Endothelial cell of umbilical vein (primary cell): ENCODE measurements at regions not wholly inside any gene's neighbourhood (a gene's known extent, or its start where the extent isn't known, plus 50 kb on each side); places are given as distances from the start of the nearest gene placed in this dataset.

Source experiments
- BruUV-seq: library from RNA; stranded (reverse); fragments of 400-500 nt; replicated peaks from 2 replicates; lab custom pipeline; 2021; lab: Mats Ljungman, UMichigan
- CTCF ChIA-PET: fragments of 300-600, 350-600 bp; sonication (Branson Sonifier 250); formaldehyde crosslinking; loops from one replicate; lab custom pipeline; 2021; ENCODE audit warnings: antibody characterized with exemption, inconsistent platforms; lab: Charles Lee
- POLR2A ChIA-PET: fragments of 300-600, 350-600 bp; sonication (Branson Sonifier 250); formaldehyde crosslinking; loops from one replicate; lab custom pipeline; 2021; ENCODE audit warnings: antibody characterized with exemption, inconsistent platforms; lab: Charles Lee
- DNase-seq: peaks from one replicate; pipeline ENCODE4 v3.0.0-alpha.2; 2011; ENCODE audit warnings: low read depth, low spot score
- FAIRE-seq: peaks from 2 replicates; lab custom pipeline; 2011; peaks lifted over from hg19 to GRCh38; lab: Jason Lieb, UNC
- H2AFZ ChIP-seq: 2 replicates; pipeline ENCODE4 v1.6.0; 2012; ENCODE audit warnings: low read depth, low read length, control low read depth, inconsistent platforms
- H3K27ac ChIP-seq: 2 replicates; pipeline ENCODE4 v1.5.1; 2011; ENCODE audit warnings: low read depth, mild to moderate bottlenecking, control low read depth, low read length, moderate library complexity; ENCODE audit not compliant: insufficient read depth
- H3K27me3 ChIP-seq, 2 experiments: 2 replicates each; pipeline versions ENCODE4 v1.6.0 to v1.6.1; 2011; ENCODE audit warnings: low read length in 2 of 2, mixed read lengths in 1 of 2; ENCODE audit not compliant: control insufficient read depth in 2 of 2, insufficient read depth in 2 of 2
- H3K36me3 ChIP-seq, 2 experiments: 2 replicates in 1 of 2; 3 replicates in 1 of 2; pipeline ENCODE4 v1.5.1; 2011; ENCODE audit warnings: low read length in 2 of 2, mild to moderate bottlenecking in 1 of 2, moderate library complexity in 1 of 2; ENCODE audit not compliant: control insufficient read depth in 2 of 2, insufficient read depth in 2 of 2; ENCODE audit errors: extremely low read depth in 1 of 2
- H3K4me1 ChIP-seq: 3 replicates; pipeline ENCODE4 v1.5.1; 2011; ENCODE audit warnings: mild to moderate bottlenecking, low read length; ENCODE audit not compliant: control insufficient read depth, insufficient read depth; ENCODE audit errors: extremely low read depth
- H3K4me2 ChIP-seq: 2 replicates; pipeline ENCODE4 v1.6.1; 2011; ENCODE audit warnings: low read length, control low read depth, mixed read lengths; ENCODE audit not compliant: insufficient read depth
- H3K4me3 ChIP-seq, 3 experiments: fragments of 200-600 bp in 1 of 3; sonication (generic), shearing (Covaris generic) in 1 of 3; replicated peaks in 1 of 3; 2 replicates each; pipeline ENCODE4 v1.5.1; 2011 to 2016; ENCODE audit warnings: control low read depth in 3 of 3, low read length in 3 of 3, mild to moderate bottlenecking in 2 of 3, inconsistent platforms in 1 of 3, low read depth in 1 of 3, moderate library complexity in 1 of 3; ENCODE audit not compliant: insufficient read depth in 1 of 3
- H3K79me2 ChIP-seq: 2 replicates; pipeline ENCODE4 v1.6.0; 2012; ENCODE audit warnings: low read length, inconsistent platforms; ENCODE audit not compliant: control insufficient read depth, insufficient read depth
- H3K9ac ChIP-seq: replicated peaks from 2 replicates; pipeline ENCODE3; 2011; ENCODE audit warnings: low read length, control low read depth; ENCODE audit not compliant: insufficient read depth; ENCODE audit errors: extremely low read depth
- H3K9me1 ChIP-seq: replicated peaks from 3 replicates; pipeline ENCODE4 v1.6.0; 2011; ENCODE audit warnings: mild to moderate bottlenecking, low read length; ENCODE audit not compliant: control insufficient read depth, insufficient read depth; ENCODE audit errors: extremely low read depth
- H3K9me3 ChIP-seq: replicated peaks from 2 replicates; pipeline ENCODE4 v1.5.1; 2012; ENCODE audit warnings: low read length, inconsistent platforms; ENCODE audit not compliant: control insufficient read depth, insufficient read depth
- H4K20me1 ChIP-seq: replicated peaks from 2 replicates; pipeline ENCODE3; 2011; ENCODE audit warnings: mild to moderate bottlenecking, low read length; ENCODE audit not compliant: control insufficient read depth, insufficient read depth; ENCODE audit errors: extremely low read depth
- CTCF ChIP-seq, 2 donors: IDR thresholded peaks; 1 replicate in 1 of 2; 2 replicates in 1 of 2; pipeline ENCODE4 v1.5.1; 2011; ENCODE audit warnings: low read length in 2 of 2, mild to moderate bottlenecking in 2 of 2, moderate library complexity in 2 of 2, control low read depth in 1 of 2, inconsistent platforms in 1 of 2, low read depth in 1 of 2; ENCODE audit not compliant: insufficient read depth in 1 of 2; ENCODE audit errors: extremely low read depth in 1 of 2
- EZH2 ChIP-seq: IDR thresholded peaks from 2 replicates; pipeline ENCODE4 v1.6.1; 2012; ENCODE audit warnings: borderline replicate concordance, low read depth, mild to moderate bottlenecking, moderate library complexity, low read length, inconsistent platforms; ENCODE audit not compliant: severe bottlenecking
- GATA2 ChIP-seq: IDR thresholded peaks from 2 replicates; pipeline ENCODE4 v1.7.0; 2011; ENCODE audit warnings: low read depth, mild to moderate bottlenecking, moderate library complexity, mixed read lengths, low read length; ENCODE audit not compliant: insufficient read length, insufficient read depth
- JUN ChIP-seq: IDR thresholded peaks from 2 replicates; pipeline ENCODE4 v1.6.1; 2011; ENCODE audit warnings: borderline replicate concordance, low read depth; ENCODE audit not compliant: insufficient read length, insufficient read depth
- MAX ChIP-seq: IDR thresholded peaks from 2 replicates; pipeline ENCODE4 v1.6.1; 2011; ENCODE audit not compliant: insufficient read depth, insufficient read length
- POLR2A ChIP-seq: IDR thresholded peaks from 2 replicates; pipeline ENCODE4 v1.6.1; 2012; ENCODE audit warnings: low read depth, mild to moderate bottlenecking, control low read depth, low read length
- POLR2AphosphoS5 ChIP-seq: IDR thresholded peaks from 2 replicates; pipeline ENCODE4 v1.6.1; 2012; ENCODE audit warnings: low read depth, mild to moderate bottlenecking, control low read depth, low read length, moderate library complexity; ENCODE audit not compliant: insufficient read depth
- dilution Hi-C: fragments of 300-500 bp; cut with MboI; formaldehyde crosslinking; loops from one replicate; pipeline ENCODE4 v1.15.0; 2019; ENCODE audit warnings: low sequenced_read_pairs; ENCODE audit not compliant: extremely low pct_ligation_motif_present
- intact Hi-C: fragments of 100-400 bp; cut with micrococcal nuclease; formaldehyde crosslinking; loops from one replicate; pipeline ENCODE4 v1.10.0; 2022

GRCh38 chr2:22078701-22079100 lies 954.9 kb downstream of the TDRD15 start:
- ChIA-PET POLR2A (no interaction called here), CTCF (no interaction called here)
- Histone ChIP-seq H3K4me2 (no peak overlapping the region), H3K79me2 (no peaks in the 10 kb centered on the region), H2AFZ (no peak overlapping the region), H3K4me1 (no peaks in the 10 kb centered on the region), H3K9me3 (peaks cover 4% of the 10 kb centered on the region), H3K36me3 (no peaks in the 10 kb centered on the region), H4K20me1 (no peaks in the 10 kb centered on the region), H3K9me1 (no peaks in the 10 kb centered on the region), H3K9ac (no peak overlapping the region), H3K27me3 (no peaks in the 10 kb centered on the region), H3K27ac (no peak overlapping the region), H3K4me3 (no peak overlapping the region)
- DNase-seq (no peak), FAIRE-seq (no peak)
- BruUV-seq = no TSS peak
- intact Hi-C loops (no loop called here), dilution Hi-C loops (no loop called here)
- TF ChIP-seq JUN (no peak), EZH2 (no peak), POLR2A (no peak), GATA2 (no peak), CTCF (IDR thresholded peaks at IDR 0.05; ENCODE audit: extremely low read depth in 1 of 2, insufficient read depth in 1 of 2, low read depth in 1 of 2, low read length in 2 of 2) (no peak), MAX (no peak), POLR2AphosphoS5 (no peak)
